ENCODE measurements at regions not wholly inside any gene's neighbourhood (a gene's known extent, or its start where the extent isn't known, plus 50 kb on each side); places are given as distances from the start of the nearest gene placed in this dataset.
"Not testable (repeated sequence)": the region's sequence is repeated elsewhere in the genome, so short reads cannot be mapped to it uniquely, and the experiment has no call there.

DNA sequence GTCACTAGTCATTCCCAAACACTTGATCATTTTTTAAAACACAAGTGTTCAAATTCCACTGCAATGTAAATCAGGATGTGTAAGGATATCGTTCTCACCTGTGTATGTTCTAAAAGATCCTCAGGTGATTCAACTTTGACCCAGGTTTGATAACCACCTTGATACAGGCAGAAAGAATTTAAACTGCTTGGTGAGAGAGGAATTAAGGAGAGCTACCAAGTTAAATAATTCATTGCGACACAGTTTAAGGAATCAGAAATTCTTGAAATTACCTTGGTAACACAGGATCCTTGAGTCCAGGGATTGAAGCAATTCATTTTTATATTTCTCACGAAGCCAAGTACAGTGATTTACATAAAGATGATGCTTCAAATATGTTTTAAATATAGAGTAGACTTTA, 80.7 kb upstream of the EHBP1 start:
- no peak overlapping the region for H3K27ac ChIP-seq (replicated peaks; ENCODE audit: low read length)
- H2BK12ac ChIP-seq (ENCODE audit: low read length) = no peak overlapping the region
- H2AFZ ChIP-seq (ENCODE audit: low read length) = no peak overlapping the region
- no peak overlapping the region for H3K4ac ChIP-seq (ENCODE audit: low read length)
- H3K18ac ChIP-seq (ENCODE audit: low read length) = no peak overlapping the region
- peaks cover 0 to 5% of the 10 kb centered on the region in 2 donors for H3K9me3 ChIP-seq (replicated peaks in 1 of 2; ENCODE audit: control insufficient read depth in 2 of 2, insufficient read depth in 1 of 2, low read depth in 1 of 2, low read length in 2 of 2)
- no peak overlapping the region for H2BK5ac ChIP-seq (ENCODE audit: low read length)
- no peak overlapping the region for H3K4me2 ChIP-seq (ENCODE audit: insufficient read depth, low read length, poor library complexity, severe bottlenecking)
- no peak overlapping the region for H2BK15ac ChIP-seq (ENCODE audit: low read length)
- no peak overlapping the region for H3K23ac ChIP-seq (ENCODE audit: low read depth, low read length, poor library complexity)
- H2BK120ac ChIP-seq (ENCODE audit: low read depth, low read length) = no peak overlapping the region
- H3K14ac ChIP-seq (ENCODE audit: low read length) = no peak overlapping the region
- no peaks in the 10 kb centered on the region for H3K27me3 ChIP-seq (ENCODE audit: control insufficient read depth in 3 of 3, insufficient read depth in 3 of 3, low read depth in 1 of 3, low read length in 3 of 3)
- no peak overlapping the region for H3K9ac ChIP-seq (ENCODE audit: low read depth, low read length, poor library complexity)
- H3K4me3 ChIP-seq (ENCODE audit: low read length in 2 of 2) = no peak overlapping the region
- H3K79me1 ChIP-seq (ENCODE audit: low read depth, low read length) = no peaks in the 10 kb centered on the region
- no CpG with 5 or more reads among the region's 3 CpGs for WGBS, 2 donors (ENCODE audit: extremely low coverage in 2 of 2, insufficient read length in 2 of 2, insufficient replicate concordance in 1 of 2)
- no peaks in the 10 kb centered on the region for H3K36me3 ChIP-seq (replicated peaks in 1 of 2; ENCODE audit: control insufficient read depth in 2 of 2, insufficient read depth in 2 of 2, low read length in 2 of 2)
- H4K8ac ChIP-seq (ENCODE audit: low read depth, low read length) = no peak overlapping the region
- no peak overlapping the region for H4K91ac ChIP-seq (ENCODE audit: low read depth, low read length, poor library complexity)
- DNase-seq (ENCODE audit: low spot score) = no peak
- no peaks in the 10 kb centered on the region for H3K4me1 ChIP-seq (ENCODE audit: control insufficient read depth in 2 of 2, insufficient read depth in 1 of 2, low read depth in 1 of 2, low read length in 2 of 2)
- H2AK5ac ChIP-seq (ENCODE audit: low read depth, low read length) = no peak overlapping the region

- not testable (repeated sequence) for H3K79me1 ChIP-seq (ENCODE audit: low read depth, low read length); H3K18ac ChIP-seq (ENCODE audit: low read length); H2AFZ ChIP-seq (ENCODE audit: low read length); H2BK5ac ChIP-seq (ENCODE audit: low read length); H3K4me1 ChIP-seq (ENCODE audit: control insufficient read depth in 2 of 2, insufficient read depth in 1 of 2, low read depth in 1 of 2, low read length in 2 of 2); H2BK15ac ChIP-seq (ENCODE audit: low read length); H2BK12ac ChIP-seq (ENCODE audit: low read length); H4K8ac ChIP-seq (ENCODE audit: low read depth, low read length); H3K4ac ChIP-seq (ENCODE audit: low read length); H3K4me2 ChIP-seq (ENCODE audit: insufficient read depth, low read length, poor library complexity, severe bottlenecking); H4K91ac ChIP-seq (ENCODE audit: low read depth, low read length, poor library complexity); H2AK5ac ChIP-seq (ENCODE audit: low read depth, low read length); H3K36me3 ChIP-seq (replicated peaks in 1 of 2; ENCODE audit: control insufficient read depth in 2 of 2, insufficient read depth in 2 of 2, low read length in 2 of 2); DNase-seq (ENCODE audit: low spot score); H3K9ac ChIP-seq (ENCODE audit: low read depth, low read length, poor library complexity); H3K14ac ChIP-seq (ENCODE audit: low read length); H3K27me3 ChIP-seq (ENCODE audit: control insufficient read depth in 3 of 3, insufficient read depth in 3 of 3, low read depth in 1 of 3, low read length in 3 of 3); H3K9me3 ChIP-seq (replicated peaks in 1 of 2; ENCODE audit: control insufficient read depth in 2 of 2, insufficient read depth in 1 of 2, low read depth in 1 of 2, low read length in 2 of 2); H2BK120ac ChIP-seq (ENCODE audit: low read depth, low read length); H3K4me3 ChIP-seq (ENCODE audit: low read length in 2 of 2); H3K27ac ChIP-seq (replicated peaks; ENCODE audit: low read length); H3K23ac ChIP-seq (ENCODE audit: low read depth, low read length, poor library complexity)
- WGBS, 2 donors (ENCODE audit: extremely low coverage in 2 of 2, insufficient read length in 2 of 2, insufficient replicate concordance in 1 of 2) = no CpG with 5 or more reads among the region's 2 CpGs
Observed at GRCh38 chr2:62616486-62616885, 89.0 kb upstream of the EHBP1 start.

- no peaks in the 10 kb centered on the region for H3K9me3 ChIP-seq (replicated peaks in 1 of 2; ENCODE audit: control insufficient read depth in 2 of 2, insufficient read depth in 1 of 2, low read depth in 1 of 2, low read length in 2 of 2)
- H2AK5ac ChIP-seq (ENCODE audit: low read depth, low read length) = no peak overlapping the region
- no peak overlapping the region for H2BK15ac ChIP-seq (ENCODE audit: low read length)
- no peak overlapping the region for H3K4me3 ChIP-seq (ENCODE audit: low read length in 2 of 2)
- peaks cover 0 to 1% (median 0%) of the 10 kb centered on the region in 3 experiments for H3K27me3 ChIP-seq (ENCODE audit: control insufficient read depth in 3 of 3, insufficient read depth in 3 of 3, low read depth in 1 of 3, low read length in 3 of 3)
- H3K79me1 ChIP-seq (ENCODE audit: low read depth, low read length) = no peaks in the 10 kb centered on the region
- no peaks in the 10 kb centered on the region for H3K36me3 ChIP-seq (replicated peaks in 1 of 2; ENCODE audit: control insufficient read depth in 2 of 2, insufficient read depth in 2 of 2, low read length in 2 of 2)
- no peak overlapping the region for H3K23ac ChIP-seq (ENCODE audit: low read depth, low read length, poor library complexity)
- H4K91ac ChIP-seq (ENCODE audit: low read depth, low read length, poor library complexity) = no peak overlapping the region
- H3K14ac ChIP-seq (ENCODE audit: low read length) = no peak overlapping the region
- H3K4me1 ChIP-seq (ENCODE audit: control insufficient read depth in 2 of 2, insufficient read depth in 1 of 2, low read depth in 1 of 2, low read length in 2 of 2) = no peaks in the 10 kb centered on the region
- no peak overlapping the region for H3K9ac ChIP-seq (ENCODE audit: low read depth, low read length, poor library complexity)
- H4K8ac ChIP-seq (ENCODE audit: low read depth, low read length) = no peak overlapping the region
- H3K18ac ChIP-seq (ENCODE audit: low read length) = no peak overlapping the region
- no peak overlapping the region for H2BK12ac ChIP-seq (ENCODE audit: low read length)
- H2BK5ac ChIP-seq (ENCODE audit: low read length) = no peak overlapping the region
- H3K4ac ChIP-seq (ENCODE audit: low read length) = no peak overlapping the region
- no peak for DNase-seq (ENCODE audit: low spot score)
- H2BK120ac ChIP-seq (ENCODE audit: low read depth, low read length) = no peak overlapping the region
- no peak overlapping the region for H3K27ac ChIP-seq (replicated peaks; ENCODE audit: low read length)
- WGBS, 2 donors (ENCODE audit: extremely low coverage in 2 of 2, insufficient read length in 2 of 2, insufficient replicate concordance in 1 of 2) = no CpG with 5 or more reads among the region's 2 CpGs
- H3K4me2 ChIP-seq (ENCODE audit: insufficient read depth, low read length, poor library complexity, severe bottlenecking) = no peak overlapping the region
- H2AFZ ChIP-seq (ENCODE audit: low read length) = no peak overlapping the region
Observed at GRCh38 chr2:62611854-62612253, 93.7 kb upstream of the EHBP1 start.

- WGBS, 2 donors (ENCODE audit: extremely low coverage in 2 of 2, insufficient read length in 2 of 2, insufficient replicate concordance in 1 of 2) = no CpG with 5 or more reads among the region's 13 CpGs
- H3K4me1 ChIP-seq (ENCODE audit: control insufficient read depth in 2 of 2, insufficient read depth in 1 of 2, low read depth in 1 of 2, low read length in 2 of 2); H3K9me3 ChIP-seq (replicated peaks in 1 of 2; ENCODE audit: control insufficient read depth in 2 of 2, insufficient read depth in 1 of 2, low read depth in 1 of 2, low read length in 2 of 2); H3K4ac ChIP-seq (ENCODE audit: low read length); H2BK5ac ChIP-seq (ENCODE audit: low read length); H3K18ac ChIP-seq (ENCODE audit: low read length); H3K9ac ChIP-seq (ENCODE audit: low read depth, low read length, poor library complexity); DNase-seq (ENCODE audit: low spot score); H3K14ac ChIP-seq (ENCODE audit: low read length); H3K79me1 ChIP-seq (ENCODE audit: low read depth, low read length); H3K36me3 ChIP-seq (replicated peaks in 1 of 2; ENCODE audit: control insufficient read depth in 2 of 2, insufficient read depth in 2 of 2, low read length in 2 of 2); H3K27ac ChIP-seq (replicated peaks; ENCODE audit: low read length); H3K23ac ChIP-seq (ENCODE audit: low read depth, low read length, poor library complexity); H2BK120ac ChIP-seq (ENCODE audit: low read depth, low read length); H2AK5ac ChIP-seq (ENCODE audit: low read depth, low read length); H2BK12ac ChIP-seq (ENCODE audit: low read length); H4K91ac ChIP-seq (ENCODE audit: low read depth, low read length, poor library complexity); H2BK15ac ChIP-seq (ENCODE audit: low read length); H4K8ac ChIP-seq (ENCODE audit: low read depth, low read length); H3K4me2 ChIP-seq (ENCODE audit: insufficient read depth, low read length, poor library complexity, severe bottlenecking); H2AFZ ChIP-seq (ENCODE audit: low read length); H3K4me3 ChIP-seq (ENCODE audit: low read length in 2 of 2); H3K27me3 ChIP-seq (ENCODE audit: control insufficient read depth in 3 of 3, insufficient read depth in 3 of 3, low read depth in 1 of 3, low read length in 3 of 3): not testable (repeated sequence)
Observed at GRCh38 chr2:62605471-62605870, 99.5 kb upstream of the TMEM17 start.

All from neuronal stem cell (in vitro differentiated cells).